GM19452 (cell line): ENCODE measurements at regions not wholly inside any gene's neighbourhood (a gene's known extent, or its start where the extent isn't known, plus 50 kb on each side); places are given as distances from the start of the nearest gene placed in this dataset.
"Not testable (repeated sequence)": the region's sequence is repeated elsewhere in the genome, so short reads cannot be mapped to it uniquely, and the experiment has no call there.

Experiments
- ATAC-seq: cut with Tn5 transposase; IDR thresholded peaks from one replicate; pipeline ENCODE4 v1.9.1; 2021; ENCODE audit not compliant: unreplicated experiment

- ATAC-seq = not testable (repeated sequence)
These were observed 62.3 kb upstream of the UGT2A3 start for GRCh38 chr4:69013933-69014332.

- ATAC-seq = not testable (repeated sequence)
These were observed 66.4 kb upstream of the UGT2A3 start for GRCh38 chr4:69017986-69018385.

- not testable (repeated sequence) for ATAC-seq
These were observed 68.2 kb upstream of the UGT2A3 start for GRCh38 chr4:69019538-69020461.

GRCh38 chr4:69020462-69020807 is 68.8 kb upstream of the UGT2A3 start:
- not testable (repeated sequence) for ATAC-seq

- ATAC-seq = peak; percentile 72
These were observed 70.9 kb upstream of the UGT2B7 start for GRCh38 chr4:69025191-69025998.

GRCh38 chr4:69025999-69026387 is 70.3 kb upstream of the UGT2B7 start:
- no peak for ATAC-seq

GRCh38 chr4:69026974-69027373 is 69.3 kb upstream of the UGT2B7 start:
- ATAC-seq = no peak

GRCh38 chr4:69030326-69030725 is 65.9 kb upstream of the UGT2B7 start:
- no peak for ATAC-seq

GRCh38 chr4:69032847-69033638 is 63.2 kb upstream of the UGT2B7 start:
- ATAC-seq = no peak

GRCh38 chr4:69034315-69034740 is 61.9 kb upstream of the UGT2B7 start:
- not testable (repeated sequence) for ATAC-seq

GRCh38 chr4:69038582-69038981 is 57.7 kb upstream of the UGT2B7 start:
- no peak for ATAC-seq

- ATAC-seq = no peak
These were observed 57.2 kb upstream of the UGT2B7 start for GRCh38 chr4:69039071-69039470.

GRCh38 chr4:69044247-69044646 is 52.0 kb upstream of the UGT2B7 start:
- ATAC-seq = no peak
